Globus pallidus (tissue), 1 donor: ENCODE measurements at regions not wholly inside any gene's neighbourhood (a gene's known extent, or its start where the extent isn't known, plus 50 kb on each side); places are given as distances from the start of the nearest gene placed in this dataset.

ENCODE experiments used
- DNase-seq: peaks from one replicate; pipeline ENCODE4 v3.0.0-alpha.2; 2015; ENCODE audit warnings: low spot score

DNA sequence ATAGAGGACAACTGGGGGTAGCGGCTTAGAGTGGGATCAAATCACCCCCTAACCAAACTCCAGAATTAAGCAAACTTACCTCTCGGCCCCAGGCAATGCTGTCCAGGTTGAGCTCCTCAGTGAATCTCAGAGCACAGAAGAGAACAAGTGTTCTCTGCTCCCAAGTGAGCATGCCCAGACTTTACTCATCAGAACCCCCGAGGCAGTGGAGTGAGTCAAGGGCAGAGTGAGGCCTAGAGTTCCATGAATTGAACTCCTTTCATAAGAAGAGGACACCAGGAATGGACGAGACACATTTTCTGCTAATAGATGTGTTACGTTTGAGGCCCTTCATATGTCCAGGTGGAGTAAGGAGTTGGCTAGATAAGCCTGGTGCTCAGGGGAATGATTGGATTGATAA, 134.0 kb upstream of the DTNBP1 start:
- no peak for DNase-seq

DNA sequence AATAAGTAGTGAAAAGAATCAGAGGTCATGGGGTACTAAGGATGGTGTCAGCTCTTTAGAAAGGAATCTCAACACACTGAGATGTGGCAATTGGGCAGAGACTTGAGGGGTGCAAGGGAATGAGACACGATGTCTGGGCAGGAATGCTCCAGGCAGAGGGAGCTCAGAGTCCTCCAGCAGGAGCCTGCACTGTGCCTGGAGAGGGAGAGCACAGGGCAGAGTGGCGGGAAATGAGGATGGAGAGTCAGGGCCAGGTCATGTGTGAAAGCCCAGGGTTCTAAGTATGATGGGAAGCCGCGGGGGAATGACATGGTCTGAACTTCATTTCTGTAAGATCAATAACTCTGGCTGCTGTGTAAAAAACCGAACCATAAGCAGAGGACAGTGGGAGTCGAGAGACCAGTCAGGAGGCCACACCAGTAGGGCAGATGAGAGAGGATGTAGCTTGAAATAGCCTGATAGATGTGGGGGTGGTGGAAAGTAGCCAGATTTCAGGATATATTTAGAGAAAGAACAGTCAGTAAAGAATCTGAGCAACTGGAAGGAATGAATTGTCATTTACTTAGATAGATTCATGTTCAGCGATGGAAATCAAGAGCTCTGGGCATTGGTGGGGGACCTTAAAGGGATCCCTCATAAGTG, 133.4 kb upstream of the DTNBP1 start:
- no peak for DNase-seq

DNA sequence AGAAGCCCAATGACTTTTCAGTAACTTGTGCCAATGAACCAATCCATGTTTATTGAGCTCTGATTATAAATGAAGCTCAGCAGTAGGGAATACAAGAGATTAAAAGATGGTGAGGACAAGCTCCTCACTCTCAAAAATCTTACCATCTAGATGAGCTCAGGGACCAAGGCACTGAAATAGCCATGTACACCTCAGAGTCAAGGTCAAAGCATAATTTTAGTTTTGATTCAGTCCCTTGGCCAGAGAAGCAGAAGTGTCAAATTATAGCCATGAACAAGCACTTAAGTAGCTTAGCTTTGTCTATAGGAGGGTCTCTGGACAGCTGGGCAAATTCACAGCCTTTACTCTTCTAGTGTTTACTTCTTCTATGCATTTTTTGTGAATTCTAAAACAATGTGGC, 131.0 kb upstream of the DTNBP1 start:
- DNase-seq = no peak

DNA sequence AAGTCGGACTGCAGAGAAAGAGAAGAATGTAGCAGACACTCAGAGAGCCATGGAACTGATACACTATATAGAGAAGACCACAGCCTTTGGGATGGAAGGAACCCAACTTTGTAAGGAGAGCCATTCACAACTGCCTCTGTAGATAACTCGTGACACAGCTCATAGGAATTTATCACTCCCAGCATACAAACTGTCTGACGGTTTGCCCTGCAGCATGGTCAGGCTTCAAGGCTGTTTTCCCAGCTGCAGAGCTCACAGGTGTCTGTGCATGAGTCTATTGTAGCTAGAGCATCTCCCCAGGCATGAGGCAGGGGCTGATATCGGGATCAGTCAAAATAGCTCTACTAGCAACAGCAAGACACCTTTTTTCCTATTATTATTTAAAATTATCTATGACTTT, 130.5 kb upstream of the DTNBP1 start:
- no peak for DNase-seq

DNA sequence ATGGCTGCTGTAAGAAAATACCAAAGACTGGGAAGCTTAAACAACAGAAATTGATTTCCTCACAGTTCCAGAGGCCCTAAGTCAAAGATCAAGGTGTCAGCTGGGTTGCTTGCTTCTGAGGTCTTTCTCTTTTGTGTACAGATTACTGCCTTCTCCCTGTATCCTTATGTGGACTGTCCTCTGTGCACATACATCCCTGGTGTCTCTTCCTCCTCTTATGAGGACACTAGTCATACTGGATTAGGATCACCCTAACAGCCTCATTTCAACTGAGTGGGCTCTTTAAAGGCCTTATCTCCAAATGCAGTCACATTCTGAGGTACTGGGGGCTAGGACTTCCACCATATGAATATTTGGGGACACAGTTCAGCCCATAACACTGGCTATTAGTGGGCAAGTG, 130.0 kb upstream of the DTNBP1 start:
- no peak for DNase-seq

DNA sequence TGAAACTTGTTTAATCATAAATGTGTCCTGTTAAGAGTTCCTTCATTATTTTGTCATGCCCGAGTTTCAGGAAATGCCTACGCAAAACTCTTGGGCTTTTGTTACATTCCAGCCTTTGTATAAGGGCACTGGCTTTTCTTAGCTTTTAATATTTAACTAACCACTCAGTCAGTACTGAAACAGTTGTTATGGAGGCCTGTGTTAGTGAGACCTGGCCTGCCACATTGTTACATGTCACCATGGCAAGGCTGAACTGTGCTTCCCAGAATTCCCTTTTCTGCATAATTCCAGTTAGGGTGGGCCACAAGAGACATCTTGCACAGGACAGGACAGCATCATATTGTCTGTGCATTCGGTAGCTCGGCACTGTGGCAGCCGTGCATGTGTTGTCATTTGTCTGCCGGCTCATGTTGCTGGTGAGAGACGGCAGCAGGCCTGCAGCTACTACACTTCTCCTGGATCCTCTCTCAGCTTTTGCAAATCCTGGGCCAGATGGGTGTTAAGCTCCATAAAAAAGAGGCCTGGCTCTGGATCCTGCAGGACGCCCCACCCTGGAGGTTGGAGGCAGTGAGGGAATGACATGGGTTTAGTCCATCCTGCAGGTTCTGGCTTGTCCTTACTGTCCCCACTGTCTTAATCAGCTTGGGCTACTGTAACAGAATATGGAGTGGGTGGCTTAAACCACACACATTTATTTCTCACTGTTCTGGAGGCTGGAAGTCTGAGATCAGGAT, 128.8 kb upstream of the DTNBP1 start:
- DNase-seq = no peak

DNA sequence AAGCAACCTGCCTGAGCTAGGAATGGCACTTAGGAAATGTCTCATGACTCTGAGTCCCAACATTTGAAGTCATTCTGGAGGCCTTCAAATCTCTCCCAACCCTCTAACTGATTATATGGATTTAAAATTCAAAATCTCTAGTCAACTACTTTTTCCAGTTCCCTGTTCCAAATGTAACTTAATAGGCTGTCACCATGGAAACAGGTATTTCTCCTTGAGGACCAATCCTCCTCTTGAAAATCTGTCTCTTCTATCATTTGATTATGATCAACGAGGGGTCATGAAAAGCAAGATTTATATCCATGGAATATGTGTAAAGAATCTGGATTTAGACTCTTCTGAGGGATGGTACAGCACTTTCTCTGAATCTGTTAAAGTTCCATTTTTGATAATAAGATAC, 127.3 kb upstream of the DTNBP1 start:
- DNase-seq = no peak

DNA sequence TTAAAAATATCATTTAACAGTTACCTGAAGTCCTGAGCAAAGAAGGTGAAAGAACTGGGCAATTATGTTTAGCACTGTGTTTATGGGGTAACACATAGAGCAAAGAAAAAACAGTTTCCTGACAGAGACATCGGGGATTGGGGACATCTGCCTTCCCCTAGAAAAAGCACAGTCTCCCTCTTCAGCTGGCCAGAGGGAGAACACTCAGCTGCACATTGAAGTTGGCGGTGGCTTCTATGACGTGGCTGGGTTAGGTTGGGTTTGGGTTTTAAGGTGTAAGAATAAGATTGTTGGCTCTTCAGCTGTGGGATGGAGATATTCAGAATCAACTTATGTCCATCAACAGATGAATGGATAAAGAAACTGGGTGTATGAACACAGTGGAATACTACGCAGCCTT, 124.0 kb upstream of the DTNBP1 start:
- no peak for DNase-seq

DNA sequence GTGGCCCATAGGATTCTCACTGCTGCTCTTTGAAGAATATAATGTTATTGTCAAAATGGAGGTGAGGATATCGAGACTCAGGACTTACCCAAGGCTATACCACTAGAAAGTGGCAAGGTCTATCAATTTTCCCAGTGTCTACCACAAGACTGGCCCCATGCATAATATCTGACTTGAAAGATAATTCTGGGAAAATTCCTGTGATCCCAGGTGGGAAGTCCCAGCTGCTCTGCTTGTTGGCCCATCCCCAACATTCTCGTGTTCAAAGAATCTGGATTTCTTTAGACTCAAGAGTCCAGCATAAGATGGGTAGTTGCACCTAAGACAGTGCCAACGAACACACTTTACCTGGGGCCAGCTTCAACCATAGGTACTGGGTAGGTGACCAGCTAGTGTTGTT, 120.7 kb upstream of the DTNBP1 start:
- no peak for DNase-seq

DNA sequence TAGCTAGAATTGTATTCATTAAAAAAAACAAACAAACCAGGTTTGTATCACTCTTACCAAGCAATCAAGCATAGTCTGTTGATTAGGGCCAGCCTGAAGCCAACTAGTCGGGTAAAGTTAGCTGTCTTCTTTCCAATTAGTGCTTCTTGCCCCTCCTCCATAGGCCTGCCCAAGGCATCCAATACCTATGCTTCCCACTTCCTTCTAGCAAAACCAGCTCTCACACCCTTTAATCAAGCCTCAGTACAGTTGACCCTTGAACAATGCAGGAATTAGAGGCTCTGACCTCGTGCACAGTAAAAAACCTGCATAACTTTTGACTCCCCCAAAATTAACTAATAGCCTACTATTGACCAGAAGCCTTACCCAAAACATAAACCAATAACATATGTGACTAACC, 119.1 kb upstream of the DTNBP1 start:
- no peak for DNase-seq

DNA sequence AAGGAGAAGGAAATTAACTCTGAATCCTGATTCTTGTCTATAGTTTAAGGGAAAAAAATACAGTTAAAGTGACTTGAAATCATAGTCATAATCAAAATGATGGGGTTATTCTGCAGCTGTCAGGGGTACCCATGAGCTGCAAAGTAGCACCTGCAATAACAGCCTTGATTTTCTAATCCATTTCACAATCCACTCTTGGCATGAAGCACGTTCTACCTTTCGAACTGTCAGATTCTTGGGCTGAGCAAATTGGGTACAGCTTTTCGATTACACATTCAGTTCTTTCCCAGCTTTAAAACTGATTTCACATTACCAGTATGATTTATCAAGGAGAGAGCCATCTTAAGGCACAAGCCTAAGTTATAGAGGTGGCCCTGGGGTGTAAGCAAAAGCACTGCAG, 118.5 kb upstream of the DTNBP1 start:
- DNase-seq = no peak

DNA sequence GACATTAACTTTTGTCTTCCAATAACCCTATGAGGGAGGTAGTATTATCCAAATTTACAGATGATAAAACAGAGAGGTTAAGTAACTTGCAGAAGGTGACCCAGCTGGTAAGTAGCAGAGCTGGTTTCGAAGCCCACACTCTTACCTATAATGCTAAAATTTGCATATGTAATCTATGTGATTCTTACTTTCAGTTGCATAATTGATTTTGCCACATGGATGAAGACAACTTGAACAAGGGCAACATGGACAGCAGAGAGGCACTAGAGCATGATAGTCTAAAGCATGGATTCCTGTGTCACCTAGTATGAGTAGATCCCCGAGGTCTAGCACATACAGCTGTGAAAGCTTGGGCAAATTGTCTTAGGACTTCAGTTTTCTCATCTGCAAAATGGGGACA, 117.6 kb upstream of the DTNBP1 start:
- no peak for DNase-seq

DNA sequence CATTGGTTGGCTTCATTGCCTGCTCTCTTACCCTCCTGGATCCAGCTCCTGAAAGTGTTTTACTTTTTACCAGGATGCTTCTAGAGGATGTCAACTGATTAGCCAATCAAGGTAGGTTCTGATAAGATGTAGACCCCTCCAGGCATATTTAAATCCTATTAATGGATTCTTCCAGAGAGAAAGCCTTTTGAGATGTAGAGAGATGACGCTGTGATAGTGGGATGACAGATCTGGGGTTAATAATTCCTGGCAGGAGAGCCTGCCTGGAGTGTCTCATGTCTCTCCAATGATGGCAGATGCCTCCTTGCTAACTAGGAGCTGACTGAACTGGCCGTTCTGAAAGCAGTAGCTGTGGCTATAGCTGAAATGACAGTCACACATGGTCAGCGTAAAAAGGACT, 116.9 kb upstream of the DTNBP1 start:
- DNase-seq = no peak

DNA sequence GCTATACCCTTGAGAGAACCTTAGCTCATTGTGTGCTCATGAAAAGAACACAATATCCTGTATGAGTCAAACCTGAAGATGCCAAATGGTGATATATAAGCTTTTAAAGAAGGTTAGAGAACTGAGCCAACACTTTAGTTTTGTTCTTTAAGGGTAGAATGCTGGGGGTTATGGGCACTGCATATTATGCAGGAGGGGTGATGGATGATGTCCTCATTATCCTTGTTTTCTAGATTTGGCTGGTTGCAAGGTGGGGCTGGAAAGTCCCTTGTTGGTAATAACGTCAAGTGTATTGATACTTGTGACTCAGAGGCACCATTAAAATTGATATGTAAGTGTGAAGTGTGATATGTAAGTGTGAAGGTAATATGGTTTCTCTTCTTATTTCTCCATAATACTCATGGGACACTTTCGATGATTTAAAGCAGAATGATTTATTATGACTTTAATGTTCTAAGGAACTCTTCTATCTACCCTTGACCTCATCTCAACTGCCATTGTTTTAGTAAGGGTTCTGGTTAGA, 113.7 kb upstream of the DTNBP1 start:
- DNase-seq = no peak

DNA sequence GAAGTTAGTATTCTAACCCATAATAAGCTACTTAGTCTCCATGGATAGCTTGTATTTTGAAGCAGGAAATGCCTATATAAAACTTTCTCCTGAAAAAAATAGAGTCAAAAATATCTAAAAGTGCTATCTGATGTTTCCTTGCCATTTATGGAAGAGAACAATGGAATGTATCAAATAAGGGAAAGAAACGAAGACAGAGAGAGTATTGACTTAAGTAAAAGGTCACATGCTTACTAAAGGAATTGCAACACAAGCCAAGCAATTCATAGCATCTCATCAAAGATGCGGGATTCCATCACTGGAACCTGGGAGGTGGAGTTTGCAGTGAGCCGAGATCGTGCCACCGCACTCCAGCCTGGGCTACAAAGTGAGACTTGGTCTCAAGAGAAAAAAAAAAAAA, 112.9 kb upstream of the DTNBP1 start:
- DNase-seq = no peak

DNA sequence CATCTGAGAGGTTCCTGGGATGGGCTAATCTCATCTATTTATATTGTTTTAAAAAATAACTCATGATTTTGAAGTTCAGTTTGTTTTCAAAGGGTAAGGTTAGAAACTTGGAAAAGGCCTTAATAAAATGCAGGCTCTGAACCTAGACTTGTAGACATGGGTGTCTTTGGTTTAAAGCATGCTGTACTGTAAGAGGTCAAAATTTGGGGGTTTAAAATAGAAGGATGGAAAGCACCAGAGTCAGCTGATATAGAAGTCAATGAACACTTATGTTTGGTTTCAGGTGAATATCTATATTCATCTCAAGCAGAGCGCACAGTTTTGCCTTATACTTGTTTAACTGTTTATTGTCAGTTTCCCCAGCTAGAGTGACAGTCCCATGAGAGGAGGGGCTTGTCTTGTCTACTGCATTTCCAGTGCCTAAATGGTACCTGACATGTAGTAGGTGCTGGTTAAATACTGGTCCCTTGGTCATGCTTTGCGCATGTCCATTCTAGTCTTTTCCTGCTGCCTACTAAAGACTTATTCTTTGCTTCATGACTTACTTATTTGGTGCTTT, 112.3 kb upstream of the DTNBP1 start:
- DNase-seq = no peak

DNA sequence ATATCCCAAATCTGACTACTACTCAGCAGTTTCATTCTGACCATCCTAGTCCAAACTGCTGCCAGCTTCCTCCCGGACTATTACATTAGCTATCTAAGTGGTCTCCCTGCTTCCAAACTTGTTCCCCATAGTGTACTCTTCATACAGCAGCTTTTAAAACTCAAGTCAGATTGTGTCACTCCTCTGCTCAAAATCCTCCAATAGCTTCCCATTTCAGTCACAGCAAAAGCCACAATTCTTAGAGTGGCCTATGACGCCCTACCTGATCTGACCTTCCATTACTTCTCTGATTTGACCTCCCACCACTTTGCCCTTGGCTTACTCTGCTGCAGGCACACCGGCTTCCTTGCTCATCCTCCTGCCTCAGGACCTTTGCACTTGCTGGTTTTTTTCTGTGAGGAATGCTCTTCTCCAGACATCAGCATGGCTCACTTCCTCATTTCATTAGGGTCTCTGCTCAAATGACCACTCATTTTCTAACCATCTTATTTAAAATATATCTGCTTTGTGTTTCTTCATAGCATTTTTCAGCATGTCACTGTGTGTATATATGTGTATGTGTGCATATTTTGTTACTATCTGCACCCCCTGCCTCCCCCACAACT, 111.1 kb upstream of the DTNBP1 start:
- no peak for DNase-seq

DNA sequence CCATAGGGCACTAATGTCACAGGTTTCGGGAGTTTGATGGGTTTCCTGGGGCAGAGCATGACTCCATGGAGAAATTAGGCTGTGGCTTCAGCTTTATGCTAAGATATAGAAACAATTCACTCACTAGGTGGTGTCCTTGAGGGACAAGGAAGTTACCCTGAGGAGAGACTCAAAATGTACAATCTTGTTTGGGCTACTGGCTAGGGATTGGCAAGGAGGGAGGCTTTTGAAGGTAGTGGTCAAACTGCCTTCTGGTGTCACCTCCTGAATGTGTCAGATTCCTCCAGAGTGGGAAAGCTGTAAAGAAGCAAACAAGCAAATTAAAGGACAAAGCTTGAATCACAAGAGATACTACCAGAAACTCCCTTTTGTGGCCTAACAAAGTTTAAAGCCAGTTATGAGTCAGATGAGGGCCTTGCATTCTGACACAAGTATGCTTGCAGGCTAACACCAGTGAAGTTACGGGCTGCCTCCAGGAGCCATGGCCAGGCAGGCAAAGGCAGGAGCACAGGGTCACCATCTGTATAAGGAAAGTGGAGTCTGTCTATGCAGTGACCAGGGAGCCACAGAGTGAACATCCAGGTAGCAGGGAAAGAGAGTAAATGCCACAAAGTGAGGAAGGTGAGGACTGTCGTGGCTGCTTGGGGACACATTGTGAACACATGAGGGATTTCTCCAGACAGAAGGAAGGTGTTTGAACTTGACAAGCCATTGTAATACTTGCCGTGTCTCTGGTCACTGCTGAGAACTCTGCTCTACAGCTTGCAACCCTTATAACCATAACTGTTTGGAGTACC, 107.7 kb upstream of the DTNBP1 start:
- DNase-seq = no peak

DNA sequence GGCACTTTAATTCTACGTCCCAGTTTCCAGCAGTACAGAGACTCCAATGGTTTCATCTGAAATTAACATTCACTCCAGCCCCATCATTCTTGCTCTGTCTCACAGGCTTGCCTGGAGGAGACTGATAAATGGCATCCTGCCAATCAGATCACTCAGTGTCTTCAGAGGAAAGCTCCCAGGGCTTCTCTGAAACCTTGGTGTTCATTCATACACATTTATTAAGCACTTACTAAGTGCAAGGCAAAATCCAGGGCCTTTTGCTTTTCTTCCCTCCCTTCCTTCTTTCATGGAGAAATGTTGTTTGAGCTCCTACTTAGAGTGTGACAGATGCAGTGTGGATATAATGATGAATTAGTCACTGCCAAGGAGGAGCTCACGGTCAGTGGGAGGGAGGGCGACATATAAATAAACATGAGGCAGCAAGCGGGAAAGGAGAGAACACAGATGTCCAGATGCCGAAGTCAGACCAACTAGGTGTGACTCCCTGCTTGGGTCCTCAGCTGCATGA, 106.7 kb upstream of the DTNBP1 start:
- no peak for DNase-seq

DNA sequence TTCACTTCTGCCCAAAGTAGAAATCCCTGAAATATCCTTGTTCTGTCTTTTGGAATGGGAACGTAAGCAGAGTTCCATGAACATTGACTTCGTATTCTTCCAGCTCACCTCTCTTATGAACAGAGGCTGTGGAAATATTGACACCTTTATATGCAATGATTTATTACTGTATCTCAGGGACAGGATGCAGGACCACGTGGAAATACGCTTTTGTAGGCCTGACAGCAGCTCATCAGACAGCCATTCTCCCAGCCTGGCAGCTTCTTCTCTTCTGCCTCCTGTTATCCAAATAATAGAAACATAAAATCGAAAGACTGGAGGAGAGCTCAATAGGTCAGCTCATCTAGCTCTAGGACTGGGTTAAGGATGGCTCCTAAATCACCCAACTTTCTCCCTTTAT, 106.2 kb upstream of the DTNBP1 start:
- DNase-seq = no peak

DNA sequence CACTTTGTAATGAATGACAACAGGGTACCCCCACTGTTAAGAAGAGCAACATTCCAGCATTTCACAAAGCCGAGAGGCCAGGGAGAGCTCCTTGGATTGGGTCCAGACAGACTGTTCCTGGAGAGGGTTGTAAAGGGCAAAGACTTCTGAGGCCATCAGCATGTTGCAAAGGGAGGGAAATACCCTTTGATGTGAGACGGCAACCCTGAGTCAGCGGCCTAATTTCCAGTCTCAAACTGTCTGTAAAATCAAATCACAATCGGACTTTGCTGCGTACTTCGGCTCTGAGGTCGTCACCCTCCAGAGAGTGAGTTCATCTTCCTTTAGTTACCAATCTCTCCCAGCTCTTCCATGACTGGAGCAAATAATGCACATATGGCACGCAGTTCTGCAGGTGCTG, 101.0 kb upstream of the DTNBP1 start:
- no peak for DNase-seq

DNA sequence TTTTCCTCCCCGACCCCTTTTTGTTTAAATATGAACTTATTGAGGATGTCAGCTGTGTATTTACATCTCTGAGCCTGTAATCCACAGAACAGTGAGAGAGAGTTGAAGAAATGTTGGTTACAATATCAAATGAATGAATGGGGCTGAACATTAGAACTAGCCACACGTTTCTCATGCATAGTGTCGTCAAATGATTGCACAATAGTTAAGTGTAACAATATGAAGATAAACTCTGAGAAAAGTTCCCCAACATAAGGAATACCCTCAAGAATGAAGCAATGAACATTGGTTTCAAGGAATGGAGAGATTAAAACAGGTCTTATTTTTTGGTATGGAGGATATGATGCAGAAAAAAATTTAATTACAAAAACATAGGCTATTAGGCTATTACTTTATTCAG, 100.5 kb upstream of the DTNBP1 start:
- DNase-seq = no peak
